Esophagus squamous epithelium (tissue), 4 donors: ENCODE measurements at regions not wholly inside any gene's neighbourhood (a gene's known extent, or its start where the extent isn't known, plus 50 kb on each side); places are given as distances from the start of the nearest gene placed in this dataset.

Source experiments
- POLR2A ChIP-seq, 4 donors: fragments of 450-650 bp; IDR thresholded peaks; one replicate each; pipeline ENCODE4 v1.6.1; 2017; ENCODE audit warnings: antibody characterized with exemption in 4 of 4, mild to moderate bottlenecking in 4 of 4, moderate library complexity in 3 of 4
- TF ChIP-seq, protein P1 (sequence below), 6 experiments: fragments of 450-650 bp in 4 of 6; fragments of 200-600 bp in 2 of 6; sonication (generic) in 2 of 6; IDR thresholded peaks; one replicate each; pipeline ENCODE4 v1.5.1; 2016 to 2019; ENCODE audit warnings: antibody characterized with exemption in 6 of 6, mild to moderate bottlenecking in 4 of 6, moderate library complexity in 4 of 6

DNA sequence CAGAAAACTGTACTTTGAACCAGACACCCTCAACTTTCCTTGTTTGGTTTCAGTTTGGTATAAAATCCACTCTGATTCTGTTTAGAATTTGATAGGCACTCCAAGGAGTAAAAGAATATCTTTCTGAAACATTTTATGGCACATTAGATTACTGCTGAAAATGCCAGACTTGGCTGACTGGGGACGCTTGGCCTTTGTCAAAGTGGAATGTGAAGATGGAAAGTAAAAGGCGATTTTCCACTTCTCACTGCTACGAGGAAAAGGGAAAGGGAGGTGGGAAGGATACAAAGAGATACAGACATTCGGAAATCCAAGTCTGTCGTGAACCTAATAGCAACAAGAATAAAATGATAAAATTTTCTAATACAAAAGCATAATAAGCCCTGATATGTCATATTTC is 203.9 kb downstream of the DMRT2 start:
- TF ChIP-seq, protein P1, sequence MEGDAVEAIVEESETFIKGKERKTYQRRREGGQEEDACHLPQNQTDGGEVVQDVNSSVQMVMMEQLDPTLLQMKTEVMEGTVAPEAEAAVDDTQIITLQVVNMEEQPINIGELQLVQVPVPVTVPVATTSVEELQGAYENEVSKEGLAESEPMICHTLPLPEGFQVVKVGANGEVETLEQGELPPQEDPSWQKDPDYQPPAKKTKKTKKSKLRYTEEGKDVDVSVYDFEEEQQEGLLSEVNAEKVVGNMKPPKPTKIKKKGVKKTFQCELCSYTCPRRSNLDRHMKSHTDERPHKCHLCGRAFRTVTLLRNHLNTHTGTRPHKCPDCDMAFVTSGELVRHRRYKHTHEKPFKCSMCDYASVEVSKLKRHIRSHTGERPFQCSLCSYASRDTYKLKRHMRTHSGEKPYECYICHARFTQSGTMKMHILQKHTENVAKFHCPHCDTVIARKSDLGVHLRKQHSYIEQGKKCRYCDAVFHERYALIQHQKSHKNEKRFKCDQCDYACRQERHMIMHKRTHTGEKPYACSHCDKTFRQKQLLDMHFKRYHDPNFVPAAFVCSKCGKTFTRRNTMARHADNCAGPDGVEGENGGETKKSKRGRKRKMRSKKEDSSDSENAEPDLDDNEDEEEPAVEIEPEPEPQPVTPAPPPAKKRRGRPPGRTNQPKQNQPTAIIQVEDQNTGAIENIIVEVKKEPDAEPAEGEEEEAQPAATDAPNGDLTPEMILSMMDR (IDR thresholded peaks at IDR 0.05): no peak
- no peak for TF ChIP-seq POLR2A (IDR thresholded peaks at IDR 0.05)
